Ovary (tissue), 7 donors: ENCODE measurements at regions not wholly inside any gene's neighbourhood (a gene's known extent, or its start where the extent isn't known, plus 50 kb on each side); places are given as distances from the start of the nearest gene placed in this dataset.

Experiments
- DNase-seq, 5 donors: peaks; one replicate each; pipeline ENCODE4 v3.0.0-alpha.2; 2019 to 2020
- H3K27ac ChIP-seq, 2 donors: fragments of 200-600 bp; one replicate each; pipeline versions ENCODE4 v1.5.1 to v1.8.0; 2019 to 2022
- H3K27me3 ChIP-seq: fragments of 200-600 bp; one replicate; pipeline ENCODE4 v1.8.0; 2022
- H3K36me3 ChIP-seq: fragments of 200-600 bp; sonication (generic); one replicate; pipeline ENCODE4 v1.5.1; 2019
- H3K4me1 ChIP-seq: one replicate; pipeline ENCODE4 v1.8.1; 2013; ENCODE audit warnings: mild to moderate bottlenecking, moderate library complexity; ENCODE audit not compliant: insufficient read depth
- H3K4me3 ChIP-seq: fragments of 200-600 bp; sonication (generic); one replicate; pipeline ENCODE4 v1.5.1; 2017
- H3K9me3 ChIP-seq, 2 donors: fragments of 200-600 bp in 1 of 2; sonication (generic) in 1 of 2; one replicate each; pipeline versions ENCODE4 v1.5.1 to v1.8.1; 2013 to 2019; ENCODE audit warnings: mild to moderate bottlenecking in 1 of 2, moderate library complexity in 1 of 2
- EP300 ChIP-seq: sonication (generic); formaldehyde crosslinking; IDR thresholded peaks from one replicate; pipeline ENCODE4 v1.6.1; 2017; ENCODE audit warnings: antibody characterized with exemption
- POLR2A ChIP-seq: fragments of 450-650 bp; IDR thresholded peaks from one replicate; pipeline ENCODE4 v1.6.1; 2017; ENCODE audit warnings: antibody characterized with exemption, mild to moderate bottlenecking, moderate library complexity
- WGBS, 3 donors: extraction: QIAGEN DNeasy Blood & Tissue Kit in 1 of 3; methylation state at CpG; one replicate each; pipeline versions ENCODE4 v1.1.5 to v1.1.7; 2013 to 2017; 5-methylcytosine and 5-hydroxymethylcytosine counted together
- intact Hi-C, 4 donors: fragments of 100-400 bp; cut with DNase I; formaldehyde crosslinking; loops; one replicate each; pipeline versions ENCODE4 v1.11.0 to v1.15.1; 2022 to 2023
- TF ChIP-seq, protein P1 (sequence below), 3 donors: fragments of 450-650 bp in 2 of 3; fragments of 200-600 bp in 1 of 3; IDR thresholded peaks; one replicate each; pipeline versions ENCODE4 v1.5.1 to v1.8.0; 2016 to 2022; ENCODE audit warnings: antibody characterized with exemption in 3 of 3, mild to moderate bottlenecking in 1 of 3
- donor health status: DM: no; HTN: no; CAD: no; lungs with moderate emphysema.
- donor health status: DM: no; HTN: no; CAD: no.
- donor health status: Bipolar disorder and iron deficiency.
- donor health status: DM: no; HTN: no; CAD: no.
- donor health status: DM: yes; HTN: yes; CAD: no.

- Histone ChIP-seq H3K27ac (no peak overlapping the region), H3K9me3 (no peaks in the 10 kb centered on the region), H3K4me3 (no peak overlapping the region), H3K27me3 (no peaks in the 10 kb centered on the region), H3K36me3 (no peaks in the 10 kb centered on the region), H3K4me1 (no peaks in the 10 kb centered on the region)
- 41 to 70% (median 64%) methylated on average over 1 of the region's 1 CpG for WGBS, 3 donors
- TF ChIP-seq POLR2A (no peak), EP300 (no peak)
- TF ChIP-seq, protein P1, sequence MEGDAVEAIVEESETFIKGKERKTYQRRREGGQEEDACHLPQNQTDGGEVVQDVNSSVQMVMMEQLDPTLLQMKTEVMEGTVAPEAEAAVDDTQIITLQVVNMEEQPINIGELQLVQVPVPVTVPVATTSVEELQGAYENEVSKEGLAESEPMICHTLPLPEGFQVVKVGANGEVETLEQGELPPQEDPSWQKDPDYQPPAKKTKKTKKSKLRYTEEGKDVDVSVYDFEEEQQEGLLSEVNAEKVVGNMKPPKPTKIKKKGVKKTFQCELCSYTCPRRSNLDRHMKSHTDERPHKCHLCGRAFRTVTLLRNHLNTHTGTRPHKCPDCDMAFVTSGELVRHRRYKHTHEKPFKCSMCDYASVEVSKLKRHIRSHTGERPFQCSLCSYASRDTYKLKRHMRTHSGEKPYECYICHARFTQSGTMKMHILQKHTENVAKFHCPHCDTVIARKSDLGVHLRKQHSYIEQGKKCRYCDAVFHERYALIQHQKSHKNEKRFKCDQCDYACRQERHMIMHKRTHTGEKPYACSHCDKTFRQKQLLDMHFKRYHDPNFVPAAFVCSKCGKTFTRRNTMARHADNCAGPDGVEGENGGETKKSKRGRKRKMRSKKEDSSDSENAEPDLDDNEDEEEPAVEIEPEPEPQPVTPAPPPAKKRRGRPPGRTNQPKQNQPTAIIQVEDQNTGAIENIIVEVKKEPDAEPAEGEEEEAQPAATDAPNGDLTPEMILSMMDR (IDR thresholded peaks at IDR 0.05) = no peak
- intact Hi-C loops = no loop called here
- no peak for DNase-seq
Measured at GRCh38 chr3:103052236-103052830, 617.5 kb downstream of the ZPLD1 start.

DNA sequence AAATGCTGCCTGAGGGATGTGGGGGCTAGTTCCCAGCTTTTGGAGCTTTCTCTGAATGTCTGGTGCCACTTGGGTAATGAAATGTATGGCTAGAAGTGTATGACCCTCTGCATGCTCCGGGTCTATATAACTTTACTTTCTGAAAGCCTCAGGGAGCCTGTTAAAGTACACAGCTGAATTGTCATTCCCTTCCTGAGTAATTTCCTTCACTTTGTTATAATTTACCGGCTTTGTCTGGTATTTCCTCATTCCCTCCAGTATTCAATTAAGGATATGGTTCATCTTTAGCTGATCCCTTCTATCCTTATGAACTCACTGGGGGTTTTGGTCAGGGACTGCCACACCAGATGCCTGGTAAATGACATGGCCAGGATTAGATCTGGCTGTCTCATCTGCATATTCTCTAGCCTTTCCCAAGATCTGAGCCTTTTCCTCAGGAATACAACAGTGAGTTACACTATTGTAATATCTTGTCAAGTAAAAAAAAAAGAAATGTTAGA lies 620.3 kb downstream of the ZPLD1 start:
- no peak for DNase-seq
- TF ChIP-seq EP300 (no peak), POLR2A (no peak)
- TF ChIP-seq, protein P1 (IDR thresholded peaks at IDR 0.05) = no peak
- Histone ChIP-seq H3K36me3 (no peaks in the 10 kb centered on the region), H3K9me3 (no peaks in the 10 kb centered on the region), H3K4me3 (no peak overlapping the region), H3K27me3 (no peaks in the 10 kb centered on the region), H3K27ac (no peak overlapping the region), H3K4me1 (no peaks in the 10 kb centered on the region)
- 37 to 66% (median 45%) methylated on average over 2 of the region's 2 CpGs for WGBS, 3 donors
- intact Hi-C loops = no loop called here

- WGBS, 3 donors = 42 to 62% (median 48%) methylated on average over 3 of the region's 3 CpGs
- Histone ChIP-seq H3K4me1 (no peaks in the 10 kb centered on the region), H3K27ac (no peak overlapping the region), H3K9me3 (no peaks in the 10 kb centered on the region), H3K4me3 (no peak overlapping the region), H3K27me3 (no peaks in the 10 kb centered on the region), H3K36me3 (no peaks in the 10 kb centered on the region)
- DNase-seq = no peak
- intact Hi-C loops = no loop called here
- TF ChIP-seq, protein P1 (IDR thresholded peaks at IDR 0.05) = no peak
- no peak for TF ChIP-seq POLR2A
- TF ChIP-seq EP300 = no peak
Measured at GRCh38 chr3:103056542-103056941, 621.7 kb downstream of the ZPLD1 start.

DNA sequence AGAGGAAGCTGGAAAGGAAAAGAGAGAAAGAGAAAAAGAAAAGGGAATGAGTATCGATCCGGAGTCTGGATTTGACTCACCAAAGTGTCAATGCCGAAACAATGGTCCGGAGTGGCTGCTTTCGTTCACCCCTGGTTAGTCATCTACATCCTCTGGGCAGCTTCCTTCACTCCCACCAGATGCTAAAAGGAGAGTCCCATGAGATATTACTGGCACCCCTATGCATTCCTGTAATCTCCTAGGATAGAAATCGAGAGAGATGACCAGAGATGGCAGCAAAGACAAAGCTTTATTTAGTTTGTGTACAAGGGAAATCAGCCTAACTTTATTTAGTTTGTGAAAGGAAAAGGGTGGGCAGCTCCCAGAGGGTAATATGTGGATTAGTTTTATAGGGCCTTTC lies 622.2 kb downstream of the ZPLD1 start:
- H3K4me3 ChIP-seq = no peak overlapping the region
- H3K9me3 ChIP-seq = no peaks in the 10 kb centered on the region
- H3K36me3 ChIP-seq = no peaks in the 10 kb centered on the region
- H3K27me3 ChIP-seq = no peaks in the 10 kb centered on the region
- DNase-seq = no peak
- 75 to 84% (median 79%) methylated on average over 6 of the region's 6 CpGs for WGBS, 3 donors
- intact Hi-C loops = no loop called here
- no peak overlapping the region for H3K27ac ChIP-seq
- H3K4me1 ChIP-seq = no peaks in the 10 kb centered on the region
- TF ChIP-seq, protein P1 (IDR thresholded peaks at IDR 0.05) = no peak
- TF ChIP-seq EP300 = no peak
